Breast epithelium (tissue), 4 donors: ENCODE measurements at regions not wholly inside any gene's neighbourhood (a gene's known extent, or its start where the extent isn't known, plus 50 kb on each side); places are given as distances from the start of the nearest gene placed in this dataset.

Experiments
- DNase-seq, 2 donors: peaks; one replicate each; pipeline ENCODE4 v3.0.0-alpha.2; 2019; ENCODE audit warnings: low spot score in 2 of 2
- H3K27ac ChIP-seq, 2 donors: fragments of 200-600 bp; sonication (generic) in 1 of 2; one replicate each; pipeline ENCODE4 v1.5.1; 2016 to 2019; ENCODE audit warnings: mild to moderate bottlenecking in 1 of 2
- H3K27me3 ChIP-seq, 2 donors: fragments of 200-600 bp; sonication (generic) in 1 of 2; one replicate each; pipeline versions ENCODE4 v1.5.1 to v1.6.0; 2017 to 2019; ENCODE audit warnings: control low read depth in 1 of 2, mild to moderate bottlenecking in 1 of 2
- H3K36me3 ChIP-seq: fragments of 200-600 bp; one replicate; pipeline ENCODE4 v1.5.1; 2019
- H3K4me1 ChIP-seq, 2 donors: fragments of 200-600 bp; sonication (generic); one replicate each; pipeline ENCODE4 v1.5.1; 2016 to 2019; ENCODE audit warnings: control low read depth in 1 of 2
- H3K4me3 ChIP-seq, 3 donors: fragments of 200-600 bp; sonication (generic); 1 replicate in 2 of 3; 2 replicates in 1 of 3; pipeline ENCODE4 v1.5.1; 2016 to 2019; ENCODE audit warnings: mild to moderate bottlenecking in 3 of 3, moderate library complexity in 2 of 3
- H3K9me3 ChIP-seq, 2 donors: fragments of 200-600 bp; sonication (generic) in 1 of 2; one replicate each; pipeline ENCODE4 v1.5.1; 2016 to 2019; ENCODE audit warnings: control low read depth in 1 of 2
- CTCF ChIP-seq, 3 donors: fragments of 450-650 bp; IDR thresholded peaks; one replicate each; pipeline ENCODE4 v1.5.1; 2016 to 2017; ENCODE audit warnings: antibody characterized with exemption in 3 of 3, mild to moderate bottlenecking in 3 of 3, moderate library complexity in 3 of 3
- POLR2A ChIP-seq: fragments of 450-650 bp; IDR thresholded peaks from one replicate; pipeline ENCODE4 v1.6.1; 2016; ENCODE audit warnings: antibody characterized with exemption, mild to moderate bottlenecking, moderate library complexity
- POLR2AphosphoS5 ChIP-seq, 3 donors: sonication (generic); formaldehyde crosslinking; IDR thresholded peaks; one replicate each; pipeline ENCODE4 v1.6.1; 2017; ENCODE audit warnings: antibody characterized with exemption in 3 of 3
- intact Hi-C: fragments of 100-400 bp; cut with DNase I; formaldehyde crosslinking; loops from one replicate; pipeline ENCODE4 v1.15.1; 2023; ENCODE audit warnings: low total_unique reads

DNA sequence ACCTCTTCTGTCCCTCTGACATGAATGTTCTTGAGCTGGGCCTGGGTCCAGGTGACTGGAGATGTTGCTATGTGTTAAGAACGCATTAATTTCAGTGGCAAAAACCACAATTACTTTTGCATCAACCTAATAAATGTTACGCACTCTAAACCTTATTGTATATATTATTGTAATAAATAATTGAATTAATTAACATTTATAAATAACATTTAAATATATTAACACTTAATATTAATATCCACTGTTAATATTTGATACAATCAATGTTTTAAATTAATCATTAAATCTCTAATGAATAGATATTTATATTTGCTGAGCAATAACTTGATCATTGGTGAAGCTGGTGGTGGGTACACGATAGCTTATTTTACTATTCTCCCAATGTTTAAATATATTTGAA lies 97.4 kb downstream of the KCNF1 start:
- no peaks in the 10 kb centered on the region for H3K4me1 ChIP-seq
- H3K27me3 ChIP-seq, result no peaks in the 10 kb centered on the region
- TF ChIP-seq POLR2A (no peak), CTCF (IDR thresholded peaks at IDR 0.05) (no peak), POLR2AphosphoS5 (IDR thresholded peaks at IDR 0.05) (no peak)
- DNase-seq, result no peak
- no peak overlapping the region for H3K4me3 ChIP-seq
- no peak overlapping the region for H3K27ac ChIP-seq
- H3K9me3 ChIP-seq, result peaks cover 0 to 15% of the 10 kb centered on the region in 2 donors
- no peaks in the 10 kb centered on the region for H3K36me3 ChIP-seq
- intact Hi-C loops, result loop anchor here (5.0 kb wide), 1 partner anchor 903 kb away; no protein-coding TSS in a partner anchor

DNA sequence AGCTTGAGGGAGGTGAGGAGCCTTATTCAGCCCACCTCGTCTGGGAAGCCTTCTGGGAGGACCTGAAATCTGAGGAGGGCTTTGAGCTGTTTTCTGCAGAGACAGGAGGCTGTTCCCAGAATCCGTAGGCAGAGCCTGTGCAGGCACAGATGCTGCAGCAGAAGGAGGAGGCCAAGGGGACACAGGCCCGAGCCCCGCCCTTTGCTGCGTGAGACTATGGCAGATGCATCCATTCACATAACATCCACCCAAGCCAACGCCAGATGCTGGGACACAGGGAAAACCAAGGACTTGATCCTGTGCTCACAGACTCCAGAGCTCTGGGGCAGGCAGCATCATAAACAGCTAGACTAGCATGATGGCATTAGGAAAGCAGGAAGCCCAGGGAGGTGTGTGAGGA lies 98.2 kb downstream of the KCNF1 start:
- no peak for DNase-seq
- TF ChIP-seq CTCF (IDR thresholded peaks at IDR 0.05) (no peak), POLR2A (no peak), POLR2AphosphoS5 (IDR thresholded peaks at IDR 0.05) (no peak)
- intact Hi-C loops, result loop anchor here (5.0 kb wide), 1 partner anchor 902 kb away; no protein-coding TSS in a partner anchor
- H3K9me3 ChIP-seq, result peaks cover 0 to 15% of the 10 kb centered on the region in 2 donors
- no peaks in the 10 kb centered on the region for H3K4me1 ChIP-seq
- H3K36me3 ChIP-seq, result no peaks in the 10 kb centered on the region
- no peak overlapping the region for H3K27ac ChIP-seq
- H3K4me3 ChIP-seq, result no peak overlapping the region
- H3K27me3 ChIP-seq, result no peaks in the 10 kb centered on the region

GRCh38 chr2:11011359-11011758 lies 99.6 kb downstream of the KCNF1 start:
- TF ChIP-seq CTCF (IDR thresholded peaks at IDR 0.05) (no peak), POLR2AphosphoS5 (IDR thresholded peaks at IDR 0.05) (no peak), POLR2A (no peak)
- no peak overlapping the region for H3K27ac ChIP-seq
- intact Hi-C loops, result no loop called here
- no peak overlapping the region for H3K4me3 ChIP-seq
- H3K9me3 ChIP-seq, result peaks cover 0 to 15% of the 10 kb centered on the region in 2 donors
- H3K27me3 ChIP-seq, result peaks cover 0 to 7% of the 10 kb centered on the region in 2 donors
- H3K4me1 ChIP-seq, result no peaks in the 10 kb centered on the region
- no peak for DNase-seq
- H3K36me3 ChIP-seq, result no peaks in the 10 kb centered on the region

DNA sequence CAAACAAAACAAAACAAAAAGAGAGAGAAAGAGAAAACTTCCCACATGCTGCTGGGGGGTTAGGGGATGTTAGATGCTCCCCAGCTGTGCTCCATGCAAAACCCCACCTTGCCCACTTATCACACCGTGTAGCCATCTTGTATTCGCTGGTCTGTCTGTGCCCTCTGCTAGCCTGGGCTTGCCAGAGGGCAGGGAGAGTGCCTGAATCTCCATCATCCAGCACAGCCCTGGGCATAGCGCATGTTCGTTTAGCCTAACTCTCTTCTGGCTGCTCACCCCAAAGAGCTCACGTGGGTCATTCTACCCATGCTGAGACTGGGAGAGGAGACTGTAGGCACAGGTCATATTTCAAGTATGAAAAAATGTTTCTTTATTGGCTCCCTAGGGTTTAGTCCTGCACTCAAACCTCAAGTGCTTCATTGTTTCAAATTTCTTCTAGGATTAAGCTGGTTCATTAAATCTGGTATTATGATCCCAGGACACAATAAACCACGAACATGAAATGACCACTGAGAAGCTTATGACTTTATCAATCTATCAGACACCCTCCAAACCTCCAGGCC lies 100.5 kb downstream of the KCNF1 start:
- no peak overlapping the region for H3K27ac ChIP-seq
- intact Hi-C loops, result no loop called here
- no peak overlapping the region for H3K4me3 ChIP-seq
- peaks cover 0 to 15% of the 10 kb centered on the region in 2 donors for H3K9me3 ChIP-seq
- H3K36me3 ChIP-seq, result no peaks in the 10 kb centered on the region
- TF ChIP-seq CTCF (IDR thresholded peaks at IDR 0.05) (no peak), POLR2A (no peak)
- DNase-seq, result no peak
- H3K27me3 ChIP-seq, result peaks cover 0 to 10% of the 10 kb centered on the region in 2 donors
- no peaks in the 10 kb centered on the region for H3K4me1 ChIP-seq

GRCh38 chr2:11013196-11013595 lies 101.5 kb downstream of the KCNF1 start:
- H3K4me1 ChIP-seq, result no peaks in the 10 kb centered on the region
- TF ChIP-seq POLR2A (no peak), POLR2AphosphoS5 (IDR thresholded peaks at IDR 0.05) (no peak), CTCF (IDR thresholded peaks at IDR 0.05) (no peak)
- DNase-seq, result no peak
- no peaks in the 10 kb centered on the region for H3K36me3 ChIP-seq
- H3K4me3 ChIP-seq, result no peak overlapping the region
- peaks cover 0 to 18% of the 10 kb centered on the region in 2 donors for H3K27me3 ChIP-seq
- intact Hi-C loops, result loop anchor here (1.0 kb wide), 1 partner anchor 30 kb away; no protein-coding TSS in a partner anchor
- peaks cover 0 to 15% of the 10 kb centered on the region in 2 donors for H3K9me3 ChIP-seq
- no peak overlapping the region for H3K27ac ChIP-seq
